GM18867 (cell line): ENCODE measurements at regions not wholly inside any gene's neighbourhood (a gene's known extent, or its start where the extent isn't known, plus 50 kb on each side); places are given as distances from the start of the nearest gene placed in this dataset.

Experiments
- ATAC-seq: cut with Tn5 transposase; IDR thresholded peaks from one replicate; pipeline ENCODE4 v1.9.1; 2021; ENCODE audit warnings: mild to moderate bottlenecking, moderate library complexity; ENCODE audit not compliant: unreplicated experiment

GRCh38 chr3:13249664-13250390, 170.3 kb downstream of the NUP210 start:
- ATAC-seq, result no peak

- ATAC-seq, result no peak
Measured at GRCh38 chr3:13248640-13249039, 171.5 kb downstream of the NUP210 start.

GRCh38 chr3:13245615-13245978, 172.4 kb upstream of the IQSEC1 start:
- ATAC-seq, result no peak

- no peak for ATAC-seq
Measured at GRCh38 chr3:13243586-13243985, 170.4 kb upstream of the IQSEC1 start.

GRCh38 chr3:13242364-13242737, 169.1 kb upstream of the IQSEC1 start:
- ATAC-seq, result no peak

- ATAC-seq, result no peak
Measured at GRCh38 chr3:13241621-13242363, 168.6 kb upstream of the IQSEC1 start.

- ATAC-seq, result no peak
Measured at GRCh38 chr3:13240928-13241618, 167.8 kb upstream of the IQSEC1 start.

- ATAC-seq, result no peak
Measured at GRCh38 chr3:13239467-13239760, 166.2 kb upstream of the IQSEC1 start.

- no peak for ATAC-seq
Measured at GRCh38 chr3:13238687-13239466, 165.6 kb upstream of the IQSEC1 start.

GRCh38 chr3:13237776-13238490, 164.7 kb upstream of the IQSEC1 start:
- ATAC-seq, result no peak

- ATAC-seq, result no peak
Measured at GRCh38 chr3:13236557-13237173, 163.4 kb upstream of the IQSEC1 start.

GRCh38 chr3:13235897-13236296, 162.7 kb upstream of the IQSEC1 start:
- no peak for ATAC-seq

- ATAC-seq, result no peak
Measured at GRCh38 chr3:13235079-13235478, 161.8 kb upstream of the IQSEC1 start.

- no peak for ATAC-seq
Measured at GRCh38 chr3:13234666-13235065, 161.4 kb upstream of the IQSEC1 start.

- ATAC-seq, result no peak
Measured at GRCh38 chr3:13233487-13234485, 160.6 kb upstream of the IQSEC1 start.

GRCh38 chr3:13231781-13232666, 158.8 kb upstream of the IQSEC1 start:
- ATAC-seq, result no peak

- peak; percentile 46 for ATAC-seq
Measured at GRCh38 chr3:13229273-13229949, 156.2 kb upstream of the IQSEC1 start.

GRCh38 chr3:13228584-13228983, 155.4 kb upstream of the IQSEC1 start:
- ATAC-seq, result no peak
